ENCODE measurements at regions not wholly inside any gene's neighbourhood (a gene's known extent, or its start where the extent isn't known, plus 50 kb on each side); places are given as distances from the start of the nearest gene placed in this dataset.

DNA sequence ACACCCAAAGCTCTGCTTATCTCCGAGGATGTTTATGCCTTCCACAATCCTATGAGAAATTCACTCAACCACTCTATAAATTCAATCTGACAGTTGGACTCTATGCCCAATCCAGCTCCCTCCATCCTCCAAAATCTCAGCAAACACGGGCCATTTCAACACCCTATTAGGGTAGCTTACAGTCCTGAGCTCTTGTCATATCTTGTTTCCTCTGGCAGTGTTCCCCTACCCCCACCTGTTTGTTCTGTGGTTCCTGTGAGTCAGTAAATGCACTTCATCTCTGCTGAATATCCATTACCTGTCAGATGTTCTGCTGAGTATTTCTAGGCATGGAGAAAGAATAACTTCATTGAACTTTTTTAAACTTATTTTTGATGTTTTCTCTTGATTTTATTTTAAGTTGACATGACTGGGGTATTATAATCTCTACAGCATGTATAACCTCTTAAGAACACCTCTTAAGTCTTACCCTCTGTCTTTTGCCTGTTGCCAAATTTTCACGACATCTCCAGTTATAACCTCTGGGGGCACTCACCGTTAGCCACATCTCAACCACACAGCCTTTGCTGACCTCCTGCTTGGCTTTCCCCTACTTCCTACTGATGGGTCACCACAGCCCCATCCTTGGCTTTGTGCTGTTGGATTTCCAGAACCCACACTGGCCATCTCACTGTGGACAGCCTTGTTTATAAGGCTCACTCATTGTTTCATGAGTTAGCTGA lies 317.0 kb upstream of the TMPO start:
- no peak for FAIRE-seq
- DNase-seq (ENCODE audit: low spot score) = no peak

DNA sequence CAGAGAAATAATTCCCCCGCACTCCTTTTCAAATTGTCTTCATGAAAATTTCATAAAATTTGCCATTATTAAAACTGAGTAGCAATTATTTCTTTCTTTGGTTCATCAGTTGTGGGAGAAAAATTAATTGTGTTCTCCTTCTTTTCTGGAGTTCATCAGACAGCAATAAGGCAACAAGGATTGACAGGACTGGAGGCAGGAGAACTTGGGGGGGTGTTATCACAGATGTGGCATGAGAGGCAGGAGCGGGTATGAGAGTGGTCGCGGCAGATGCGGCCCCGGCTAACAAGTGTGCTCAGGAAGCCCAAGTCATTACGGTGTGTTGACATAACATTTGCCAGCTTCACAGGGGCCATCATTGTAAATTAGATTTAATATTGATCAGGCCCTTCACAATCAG lies 306.6 kb upstream of the TMPO start:
- DNase-seq (ENCODE audit: low spot score) (no peak), FAIRE-seq (no peak)

DNA sequence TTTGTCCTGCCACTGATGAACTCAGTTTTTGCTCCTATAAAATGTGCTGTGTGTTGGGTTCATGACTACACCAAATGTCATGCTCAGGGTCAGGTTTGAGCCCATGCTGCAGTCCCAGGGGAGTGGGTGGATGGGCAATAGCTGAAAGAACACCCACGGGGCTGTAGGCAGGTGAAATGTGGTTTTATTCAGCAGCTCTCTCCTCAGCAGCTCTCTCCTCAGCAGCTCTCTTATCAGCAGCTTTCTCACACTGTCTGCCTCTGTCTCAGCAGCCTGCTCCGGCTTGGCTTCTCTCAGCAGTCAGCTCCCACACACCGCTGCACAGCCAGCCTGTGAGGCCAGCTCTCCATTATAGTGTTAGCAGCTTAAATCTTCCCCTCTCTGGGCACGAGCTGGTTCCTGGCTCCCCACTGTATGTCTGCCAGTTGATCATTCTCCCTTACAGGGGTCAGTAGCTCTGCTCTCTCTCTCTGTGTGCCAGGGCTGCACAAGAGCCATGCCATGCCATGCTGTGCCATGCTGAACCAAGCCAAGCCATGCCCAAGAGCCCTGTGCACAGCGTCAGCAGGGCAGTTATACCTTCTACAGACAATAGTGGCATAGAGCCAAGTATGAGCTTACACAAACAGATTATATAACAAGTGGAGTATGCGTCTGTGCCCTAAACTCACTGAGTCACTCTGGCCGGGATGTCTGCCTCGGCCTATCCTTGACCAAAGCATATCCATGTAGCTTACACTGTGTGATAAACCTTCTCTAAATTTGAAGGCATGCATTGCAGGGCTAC lies 303.3 kb upstream of the TMPO start:
- DNase-seq (ENCODE audit: low spot score) = peak; percentile 12

DNA sequence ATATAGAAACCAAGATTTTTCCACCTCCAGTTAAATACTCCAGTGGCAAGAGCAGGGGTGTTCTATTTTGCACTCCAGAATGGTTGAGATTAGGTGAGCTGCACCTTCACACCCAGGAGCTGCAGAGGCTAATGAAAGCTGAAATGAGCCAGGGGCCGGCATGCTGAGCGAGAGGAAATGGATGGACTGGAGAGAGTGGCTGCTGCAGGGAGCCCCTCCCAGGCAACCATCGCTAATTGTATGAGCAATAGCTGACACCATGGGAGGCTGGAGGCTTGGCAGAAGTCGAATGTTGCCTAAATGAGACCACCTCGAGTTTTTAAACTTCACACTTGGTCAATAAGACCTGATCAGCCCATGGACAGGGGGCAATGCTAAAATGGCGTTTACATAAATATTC lies 301.8 kb upstream of the TMPO start:
- FAIRE-seq = no peak
- no peak for DNase-seq (ENCODE audit: low spot score)

More for the DNA sequence above, 303.3 kb upstream of the TMPO start:
- no peak for FAIRE-seq

DNA sequence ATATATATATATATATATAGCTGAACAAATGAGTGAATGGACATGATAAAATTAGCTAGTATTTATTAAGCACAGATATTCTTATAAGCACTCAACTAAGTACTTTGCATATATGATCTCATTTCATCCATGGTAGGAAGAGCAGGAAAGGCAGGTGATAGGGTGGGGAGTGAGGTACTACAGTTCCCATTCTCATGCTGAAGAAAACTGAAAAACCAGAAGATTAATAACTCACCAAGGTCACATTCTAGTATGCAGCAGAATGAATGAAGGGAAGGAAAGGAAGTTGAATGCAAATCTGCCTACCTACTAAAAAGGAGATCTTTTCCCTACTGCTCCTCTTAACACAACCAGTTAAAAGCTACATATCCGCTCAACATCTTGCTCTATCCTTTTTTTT lies 298.1 kb upstream of the TMPO start:
- no peak for DNase-seq (ENCODE audit: low spot score)
- FAIRE-seq = no peak

DNA sequence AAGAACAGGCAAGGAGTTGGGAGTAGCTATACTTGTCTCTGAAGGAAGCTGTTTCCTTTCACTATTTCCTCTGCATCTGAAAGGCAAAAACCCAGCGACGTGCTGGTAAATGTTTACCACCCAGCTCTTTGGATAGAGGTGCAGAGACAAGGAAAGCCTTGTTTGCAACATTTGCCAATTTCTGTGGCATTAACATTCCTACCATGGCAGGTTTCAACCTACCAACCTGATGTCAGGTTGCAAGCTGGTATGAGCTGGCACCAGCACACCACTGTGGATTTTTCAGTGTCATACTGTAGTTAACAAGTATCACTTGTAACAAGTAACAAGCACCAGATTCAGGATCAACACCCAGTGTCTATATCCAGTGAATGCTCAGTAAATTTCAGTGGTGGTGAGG lies 294.8 kb upstream of the TMPO start:
- DNase-seq (ENCODE audit: low spot score) (no peak), FAIRE-seq (no peak)

DNA sequence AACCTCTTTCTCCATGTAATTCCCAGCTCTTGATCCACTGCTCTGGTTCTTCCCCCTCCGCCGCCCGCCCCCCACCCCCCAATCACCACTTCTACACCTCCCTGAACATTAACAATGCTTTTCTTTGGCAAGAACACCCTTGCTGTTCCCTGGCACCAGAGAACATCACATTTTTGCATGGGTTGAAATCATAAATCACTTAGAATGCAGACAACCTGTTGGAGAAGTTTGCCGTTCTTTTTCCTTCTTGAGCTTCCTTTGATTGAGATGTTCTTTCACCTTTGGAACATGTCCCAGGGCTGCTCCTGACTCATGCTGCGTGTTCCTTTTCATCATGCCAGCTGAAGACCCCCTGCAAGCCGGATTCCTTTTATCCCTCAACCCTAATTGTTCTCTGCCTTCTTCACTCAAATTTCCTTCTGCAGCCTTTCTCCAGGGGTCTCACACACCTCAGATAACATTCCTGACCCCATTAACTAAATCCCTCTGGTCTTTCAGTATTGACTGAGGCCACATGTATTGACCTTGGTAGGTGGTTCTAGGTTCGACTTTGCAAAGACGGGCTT lies 294.1 kb upstream of the TMPO start:
- no peak for DNase-seq (ENCODE audit: low spot score)
- FAIRE-seq = no peak

DNA sequence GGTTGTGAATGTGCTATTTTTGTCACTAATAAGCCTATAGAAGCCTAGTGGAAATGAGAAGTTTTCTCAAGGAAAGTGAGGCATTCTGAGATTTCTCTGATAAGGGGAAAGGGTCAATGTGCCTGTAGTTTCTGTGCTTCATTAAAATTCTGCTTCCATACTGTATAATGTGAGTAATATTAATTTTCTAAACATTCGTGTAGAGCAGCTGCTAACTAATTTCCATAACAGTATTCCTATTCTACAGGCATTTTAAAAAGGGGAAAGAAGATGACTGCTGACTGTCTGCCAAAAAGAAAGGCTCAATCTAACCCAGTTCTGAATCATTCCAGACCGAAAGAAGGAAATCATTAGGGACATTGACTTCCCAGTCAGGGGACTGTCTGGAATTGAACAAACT lies 293.3 kb upstream of the TMPO start:
- DNase-seq (ENCODE audit: low spot score) = no peak
- no peak for FAIRE-seq

DNA sequence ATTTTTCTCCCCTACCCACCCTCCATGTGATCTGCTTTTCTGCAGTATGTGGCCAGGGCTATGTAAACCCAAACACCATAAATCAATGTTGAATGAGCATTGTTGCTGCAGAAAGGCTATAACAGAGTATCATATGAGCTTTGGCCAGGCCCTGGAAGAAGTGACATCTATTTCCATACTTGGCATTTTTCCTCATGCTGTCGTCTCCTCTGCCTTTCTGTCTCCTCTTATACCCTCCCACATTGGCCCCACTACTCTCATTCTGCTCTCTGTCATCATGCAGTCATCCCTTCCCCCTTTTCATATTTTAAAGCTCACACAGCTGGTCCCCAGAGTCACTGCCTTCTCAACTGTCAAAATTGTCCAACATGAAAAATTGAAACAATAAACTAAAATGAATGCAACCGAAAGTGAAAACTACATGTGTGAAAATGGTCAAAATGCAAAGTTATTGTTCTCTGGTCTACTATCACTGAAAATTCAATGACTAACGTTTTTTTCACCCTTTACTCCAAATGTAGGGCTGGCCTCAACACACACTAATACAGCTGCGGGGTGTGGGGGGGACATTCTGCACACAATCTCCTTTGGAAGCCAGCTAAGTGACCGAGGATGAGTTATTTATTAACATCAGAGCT lies 290.7 kb upstream of the TMPO start:
- FAIRE-seq (no peak), DNase-seq (ENCODE audit: low spot score) (no peak)

DNA sequence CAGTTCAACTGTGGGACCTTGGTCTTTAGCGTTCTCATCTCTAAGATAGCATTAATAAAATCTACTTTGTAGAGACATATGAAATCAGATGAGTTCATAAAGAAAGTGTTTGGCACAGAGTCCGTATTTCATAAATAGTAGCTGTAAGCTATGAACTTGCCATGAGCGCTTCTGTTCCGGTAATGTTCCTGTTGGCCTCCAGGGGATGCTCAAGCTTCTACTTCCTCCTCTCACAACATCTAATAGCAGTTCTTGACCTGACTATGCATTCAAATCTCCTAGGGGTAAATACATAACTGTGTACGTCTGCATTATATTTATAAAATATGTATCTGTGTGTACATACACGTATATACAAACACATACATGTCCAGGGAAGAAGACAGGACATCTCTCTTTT lies 288.2 kb upstream of the TMPO start:
- DNase-seq (ENCODE audit: low spot score) = no peak
- no peak for FAIRE-seq

DNA sequence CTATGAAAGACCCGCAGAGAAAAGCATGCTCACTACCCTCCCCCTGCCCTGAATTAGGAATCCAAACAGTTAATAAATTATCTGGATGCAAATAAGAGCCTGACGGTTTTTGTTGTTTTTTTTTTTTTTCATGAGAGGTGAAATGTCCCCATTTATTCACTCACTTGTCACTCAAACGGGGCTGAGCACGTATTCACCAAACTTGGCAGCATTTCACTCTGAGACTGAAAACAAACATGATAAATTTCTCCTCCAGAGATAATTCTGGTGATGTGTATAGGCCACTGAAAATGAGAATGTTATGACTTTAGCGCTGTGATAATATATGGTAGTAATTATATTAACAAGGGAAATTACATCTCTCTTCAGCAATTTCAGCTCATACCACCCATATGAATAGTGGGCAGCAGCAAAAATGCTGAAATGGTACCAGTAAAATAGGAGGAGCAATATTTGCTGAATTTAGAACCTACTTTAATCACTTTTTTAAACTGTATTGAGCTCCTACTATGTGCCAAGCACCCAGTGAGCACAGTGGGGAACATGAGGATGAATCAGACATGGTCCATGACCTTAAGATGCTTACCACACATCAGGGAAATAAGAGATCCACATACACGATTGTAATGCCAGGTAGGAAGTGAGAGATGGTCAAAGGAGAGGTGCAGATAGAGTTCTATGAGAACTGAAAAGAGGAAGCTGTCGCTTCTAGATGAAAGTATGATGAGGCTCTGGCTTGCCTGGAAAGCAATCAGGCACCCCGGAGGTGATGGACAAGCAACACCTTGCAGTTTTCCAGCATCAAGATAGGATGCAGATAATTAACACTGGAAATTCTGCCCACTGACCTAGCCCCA lies 286.5 kb upstream of the TMPO start:
- FAIRE-seq = no peak
- no peak for DNase-seq (ENCODE audit: low spot score)

DNA sequence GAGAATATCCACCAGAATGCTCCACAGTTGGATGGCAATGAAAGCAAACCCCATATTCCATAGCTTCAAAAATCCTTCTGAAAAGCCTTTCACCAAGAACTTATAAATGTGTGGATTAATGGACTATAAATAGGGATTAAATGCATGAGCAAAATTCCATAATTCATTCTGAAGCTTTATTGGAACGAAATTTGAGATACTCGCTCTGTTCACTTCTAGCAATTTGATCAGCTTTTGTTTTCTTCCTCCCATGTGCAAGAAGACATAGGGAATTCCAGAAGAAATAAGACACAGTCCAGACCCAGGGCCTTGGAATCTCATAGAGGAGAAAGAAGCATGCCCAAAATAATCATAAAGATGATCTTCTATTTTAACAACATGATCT lies 285.9 kb upstream of the TMPO start:
- FAIRE-seq = no peak
- no peak for DNase-seq (ENCODE audit: low spot score)

DNA sequence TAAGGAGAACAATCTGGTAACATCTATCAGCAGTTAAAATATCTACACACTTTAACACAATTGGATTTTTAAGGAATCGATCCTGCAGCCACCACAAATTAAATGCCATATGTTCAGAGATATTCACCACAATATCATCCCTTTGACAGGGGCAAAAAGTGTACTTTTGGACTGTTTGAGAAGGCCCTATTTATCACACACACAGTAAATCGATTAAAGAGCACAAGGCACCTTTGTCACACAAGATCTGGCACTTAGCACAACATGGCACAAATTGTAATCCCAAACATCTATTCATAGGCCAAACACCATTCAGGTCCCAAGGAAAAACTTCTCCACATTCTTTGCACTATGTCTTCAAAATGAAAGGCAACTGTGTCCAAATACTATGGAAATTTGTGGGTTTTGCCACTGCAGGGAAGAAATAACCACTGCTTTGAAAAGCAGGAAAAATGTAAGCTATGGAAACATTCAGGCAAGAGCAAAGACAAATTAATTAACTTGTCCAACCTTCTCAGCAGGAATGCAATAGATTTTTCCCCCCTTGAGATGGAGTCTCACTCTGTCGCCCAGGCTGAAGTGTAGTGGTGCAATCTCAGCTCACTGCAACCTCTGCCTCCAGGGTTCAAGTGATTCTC lies 282.5 kb upstream of the TMPO start:
- no peak for FAIRE-seq
- DNase-seq (ENCODE audit: low spot score) = no peak

DNA sequence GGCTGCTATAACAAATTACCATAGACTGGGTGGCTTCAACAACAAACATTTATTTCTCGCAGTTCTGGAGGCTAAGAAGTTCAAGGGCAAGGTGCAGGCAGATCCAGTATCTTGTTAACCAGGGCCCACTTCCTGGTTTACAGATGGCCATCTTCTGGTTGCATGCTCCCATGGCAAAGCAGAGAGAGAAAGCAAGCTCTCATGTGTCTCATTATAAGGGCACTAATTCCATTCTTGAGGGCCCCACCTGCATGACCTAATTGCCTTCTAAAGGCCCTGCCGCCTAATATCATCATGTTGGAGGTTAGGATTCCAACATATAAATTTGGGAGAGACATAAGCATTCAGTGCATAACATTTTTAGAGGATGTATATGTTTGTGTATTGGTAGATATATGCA lies 280.1 kb upstream of the TMPO start:
- DNase-seq (ENCODE audit: low spot score) (no peak), FAIRE-seq (no peak)

DNA sequence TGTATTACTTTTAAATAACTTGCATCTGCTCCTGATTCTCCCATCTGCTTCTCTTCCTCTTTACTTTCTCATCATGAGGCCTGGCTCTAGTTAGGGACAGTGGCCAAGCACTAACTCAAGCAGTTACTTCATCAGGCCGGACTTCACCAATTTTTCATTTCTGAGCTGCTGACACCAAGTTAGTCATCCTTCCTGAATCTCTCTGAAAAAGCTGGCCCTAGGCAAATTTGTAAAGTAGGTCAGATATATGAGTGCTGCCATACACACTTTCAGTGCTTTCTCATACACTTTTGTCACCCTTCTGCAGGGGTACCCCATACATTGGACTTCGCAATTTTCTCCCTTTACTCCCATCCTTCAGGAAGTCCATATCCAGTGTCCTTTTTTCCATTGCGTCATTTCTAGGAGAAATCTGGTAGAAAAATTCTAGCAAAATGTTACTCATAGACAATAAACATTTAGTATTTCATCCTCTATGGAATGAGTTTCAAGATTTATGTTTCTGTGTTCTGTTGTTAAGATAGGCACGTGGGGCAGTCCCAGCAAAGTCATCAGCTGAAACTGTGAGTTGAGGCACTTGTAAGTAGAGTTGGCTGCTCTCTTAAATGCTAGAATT lies 276.8 kb upstream of the TMPO start:
- DNase-seq (ENCODE audit: low spot score) = no peak
- FAIRE-seq = no peak

DNA sequence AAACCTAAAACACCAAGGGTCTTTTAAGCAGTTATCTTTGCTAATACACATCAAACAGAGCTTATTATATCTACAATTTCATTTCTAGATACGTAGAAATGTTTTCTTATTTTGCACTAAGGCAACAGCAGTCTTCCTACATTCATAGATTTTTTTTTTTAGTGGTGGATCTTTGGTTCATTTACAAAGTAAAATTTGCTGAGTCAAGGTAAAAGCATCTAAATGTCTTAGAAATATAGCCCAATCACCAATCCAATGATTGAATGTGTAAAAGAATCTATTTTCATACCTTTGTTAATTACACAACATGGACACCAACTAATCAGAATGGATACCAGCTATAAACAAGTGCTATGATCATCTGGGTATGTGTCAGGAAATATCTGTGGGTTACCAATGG lies 272.2 kb upstream of the TMPO start:
- DNase-seq (ENCODE audit: low spot score) (no peak), FAIRE-seq (no peak)

DNA sequence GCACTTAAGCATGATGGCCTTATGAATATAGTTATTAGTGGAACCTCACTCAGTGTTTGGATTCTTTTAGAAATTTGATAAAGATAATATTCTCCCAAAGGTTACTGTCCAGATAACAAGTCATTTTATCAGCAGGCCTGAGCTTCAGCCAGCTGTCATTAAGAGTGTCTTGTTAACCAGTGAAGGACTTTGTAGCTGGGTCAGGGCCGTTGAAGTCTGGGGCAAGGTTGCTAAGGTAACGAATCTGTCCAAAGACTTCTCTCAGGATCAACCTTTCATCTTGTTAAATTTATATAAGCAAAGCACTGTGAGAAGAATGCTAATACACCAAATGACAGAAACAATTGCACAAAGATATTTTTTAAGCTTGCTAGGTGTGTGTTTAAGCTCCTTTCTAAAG lies 271.3 kb upstream of the TMPO start:
- DNase-seq (ENCODE audit: low spot score) = no peak
- FAIRE-seq = no peak

DNA sequence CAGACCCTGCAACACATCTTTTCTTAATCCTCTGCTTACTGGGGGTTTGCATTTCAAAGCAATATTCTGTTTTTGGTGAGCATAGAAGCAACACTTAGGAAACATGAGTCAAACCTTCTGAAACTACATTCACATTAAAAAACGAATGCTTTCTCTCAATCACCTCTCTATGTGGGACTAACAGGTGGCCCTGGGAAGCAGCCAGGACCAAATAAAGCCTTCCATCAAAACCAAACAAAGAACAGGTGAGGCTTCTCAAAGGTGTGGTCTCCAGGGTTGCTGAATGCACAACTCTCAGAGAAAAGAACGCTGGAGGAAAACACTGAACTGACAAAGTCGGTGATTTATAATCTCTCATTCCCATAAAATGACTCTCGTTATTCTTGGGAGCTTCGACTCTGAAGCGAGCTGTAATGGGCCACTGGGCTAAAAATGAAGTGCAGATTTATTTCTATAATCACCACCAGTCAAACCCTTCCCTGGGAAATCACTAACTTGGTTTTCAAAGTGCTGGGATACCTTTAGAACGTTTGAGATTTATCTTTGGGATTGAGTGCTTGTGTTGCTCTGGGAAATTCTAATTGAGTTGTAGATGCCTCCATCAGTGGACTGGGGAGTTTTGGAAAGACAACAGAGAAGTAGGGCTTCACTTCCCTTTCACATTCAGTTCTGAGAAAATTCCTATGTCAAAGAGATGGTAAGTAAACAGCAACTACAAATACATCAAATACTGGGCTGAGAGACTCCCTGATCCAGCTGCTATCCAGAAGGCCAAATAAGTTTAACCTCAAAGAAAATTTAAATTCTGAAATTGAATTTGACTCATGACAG lies 262.0 kb upstream of the TMPO start:
- DNase-seq (ENCODE audit: low spot score) (no peak), FAIRE-seq (no peak)

DNA sequence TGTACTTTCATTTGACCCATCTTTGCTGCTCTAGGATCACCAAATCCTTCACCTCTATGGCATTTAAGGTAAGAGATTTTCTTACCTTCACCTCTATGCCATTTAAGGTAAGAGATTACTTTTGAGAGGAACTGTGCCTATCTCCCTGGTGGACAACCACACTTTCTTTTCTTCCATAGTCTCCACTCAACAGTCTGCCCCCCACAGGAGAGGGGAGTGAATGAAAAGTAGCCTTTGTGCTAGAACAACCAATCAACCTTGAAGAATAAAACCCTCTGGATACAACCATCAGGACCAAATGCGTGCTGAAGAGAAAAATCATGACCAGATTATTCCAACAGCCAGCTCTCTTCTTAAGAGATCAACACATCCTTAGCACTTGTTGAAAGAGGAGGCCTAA lies 258.6 kb upstream of the TMPO start:
- FAIRE-seq (no peak), DNase-seq (ENCODE audit: low spot score) (no peak)

DNA sequence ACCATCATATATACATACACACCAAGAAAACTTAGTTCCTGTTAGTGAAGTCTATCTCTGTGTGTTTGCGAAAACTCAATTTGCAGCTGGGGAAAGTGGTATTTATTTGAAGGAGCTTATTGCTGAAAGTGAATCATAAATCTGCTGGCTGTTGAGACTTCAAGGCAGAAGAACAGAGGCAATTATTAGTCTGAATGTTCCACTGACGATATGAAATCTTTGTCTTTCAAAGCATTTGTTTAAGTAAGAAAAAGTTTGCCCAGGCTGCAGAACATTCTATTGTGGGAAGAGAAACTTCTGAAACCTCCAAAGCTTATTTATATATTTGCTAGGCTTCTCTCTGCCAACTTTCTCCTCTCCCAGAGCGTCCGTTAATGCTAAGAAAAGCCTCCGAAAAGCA lies 255.7 kb upstream of the TMPO start:
- no peak for DNase-seq (ENCODE audit: low spot score)
- FAIRE-seq = no peak
